Erythroblast (primary cell): ENCODE measurements at regions not wholly inside any gene's neighbourhood (a gene's known extent, or its start where the extent isn't known, plus 50 kb on each side); places are given as distances from the start of the nearest gene placed in this dataset.

Experiments
- GATA1 ChIP-seq: IDR thresholded peaks from 2 replicates; pipeline ENCODE4 v1.6.1; 2011; ENCODE audit warnings: low read depth, mild to moderate bottlenecking, control low read depth, low read length, moderate library complexity
- POLR2A ChIP-seq: IDR thresholded peaks from 2 replicates; pipeline ENCODE4 v1.6.1; 2011; ENCODE audit warnings: mild to moderate bottlenecking, low read length

DNA sequence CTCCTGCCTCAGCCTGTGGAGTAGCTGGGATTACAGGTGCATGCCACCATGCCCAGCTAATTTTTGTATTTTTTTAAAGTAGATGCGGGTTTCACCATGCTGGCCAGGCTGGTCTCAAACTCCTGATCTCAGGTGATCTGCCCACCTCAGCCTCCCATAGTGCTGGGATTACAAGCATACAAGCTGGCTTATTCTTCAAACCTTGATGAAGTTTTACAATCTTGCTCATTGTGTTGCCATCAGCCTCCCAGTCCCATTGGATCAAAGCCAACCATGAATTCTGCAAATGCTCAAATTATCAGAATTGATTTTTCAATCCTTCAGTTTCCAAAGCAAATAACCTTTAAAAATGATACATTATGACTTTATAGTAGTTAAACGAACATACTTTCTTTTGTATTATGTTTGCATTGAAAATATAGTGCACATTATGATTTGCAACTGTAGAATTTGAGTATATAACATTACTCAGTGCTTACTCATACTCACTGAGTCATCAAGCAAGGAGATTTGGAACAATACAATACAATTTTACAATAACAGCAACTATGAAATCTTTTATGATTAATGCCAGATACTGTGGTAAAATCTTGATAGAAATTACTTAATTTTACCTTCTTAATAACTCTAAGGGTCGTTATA lies 1491.9 kb upstream of the CELF4 start:
- no peak for TF ChIP-seq POLR2A
- no peak for TF ChIP-seq GATA1
